ENCODE measurements at regions not wholly inside any gene's neighbourhood (a gene's known extent, or its start where the extent isn't known, plus 50 kb on each side); places are given as distances from the start of the nearest gene placed in this dataset.

DNA sequence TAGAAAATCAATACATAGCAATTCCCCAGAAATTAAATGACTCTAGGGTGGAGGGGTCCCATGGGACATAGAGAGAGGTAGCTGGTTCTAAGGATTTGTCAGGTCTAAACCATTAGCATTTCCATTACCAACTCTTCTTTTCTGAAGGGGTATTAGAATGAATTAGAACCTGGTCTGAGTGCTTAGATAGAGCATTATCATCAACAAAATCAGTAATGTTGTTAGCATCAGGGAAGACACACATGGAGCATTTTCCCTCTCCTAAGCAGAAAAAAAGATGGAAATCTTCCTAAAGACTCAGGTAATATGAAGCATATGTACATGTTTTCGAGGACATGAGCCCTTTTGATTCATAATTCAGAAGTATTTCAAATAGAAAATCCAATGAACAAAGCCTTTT is 984.4 kb upstream of the NCAM2 start:
- TF ChIP-seq CTCF (IDR thresholded peaks at IDR 0.05) = no peak
- no peak for TF ChIP-seq POLR2A (IDR thresholded peaks at IDR 0.05)
- no peak for TF ChIP-seq POLR2AphosphoS5 (IDR thresholded peaks at IDR 0.05)
- no peak for TF ChIP-seq EP300 (IDR thresholded peaks at IDR 0.05)
